OCI-LY3 (cell line): ENCODE measurements at regions not wholly inside any gene's neighbourhood (a gene's known extent, or its start where the extent isn't known, plus 50 kb on each side); places are given as distances from the start of the nearest gene placed in this dataset.

ENCODE experiments used
- H2AFZ ChIP-seq: fragments of 200-600, 300-600 bp; shearing (Covaris generic); 2 replicates; pipeline ENCODE4 v1.6.0; 2014; ENCODE audit warnings: antibody characterized with exemption, low read depth, low read length
- H3K27ac ChIP-seq: fragments of 200-600, 300-600 bp; sonication (generic); 2 replicates; pipeline ENCODE4 v1.5.1; 2014; ENCODE audit warnings: mild to moderate bottlenecking, low read length, moderate library complexity, mixed read lengths
- H3K27me3 ChIP-seq: fragments of 200-600, 300-600 bp; sonication (generic); 2 replicates; pipeline ENCODE4 v1.6.1; 2014; ENCODE audit warnings: low read depth, low read length, mixed read lengths
- H3K36me3 ChIP-seq: fragments of 200-600, 300-600 bp; sonication (generic); replicated peaks from 2 replicates; pipeline ENCODE3; 2014; ENCODE audit warnings: low read depth, low read length, mixed read lengths
- H3K4me1 ChIP-seq: fragments of 300-600, 200-600 bp; sonication (generic); 2 replicates; pipeline ENCODE4 v1.6.1; 2014; ENCODE audit warnings: low read length, mixed read lengths
- H3K4me2 ChIP-seq: fragments of 200-600, 300-600 bp; sonication (generic); 2 replicates; pipeline ENCODE4 v1.6.1; 2014; ENCODE audit warnings: low read length, mixed read lengths
- H3K4me3 ChIP-seq: fragments of 300-600, 200-600 bp; sonication (generic); 2 replicates; pipeline ENCODE4 v1.5.1; 2014; ENCODE audit warnings: antibody characterized with exemption, mild to moderate bottlenecking, low read length, moderate library complexity
- H3K79me2 ChIP-seq: fragments of 300-600, 200-600 bp; shearing (Covaris generic); 2 replicates; pipeline ENCODE4 v1.6.1; 2014; ENCODE audit warnings: mild to moderate bottlenecking, low read length, mixed read lengths
- H3K9ac ChIP-seq: fragments of 300-600, 200-600 bp; shearing (Covaris generic); 2 replicates; pipeline ENCODE4 v1.6.0; 2014; ENCODE audit warnings: mild to moderate bottlenecking, low read length, moderate library complexity
- H3K9me3 ChIP-seq: fragments of 200-600, 300-600 bp; shearing (Covaris generic); 2 replicates; pipeline ENCODE4 v1.6.1; 2014; ENCODE audit warnings: low read length, mixed read lengths; ENCODE audit not compliant: insufficient read depth
- H4K20me1 ChIP-seq: fragments of 200-600, 300-600 bp; sonication (generic); 2 replicates; pipeline ENCODE4 v1.6.1; 2016; ENCODE audit warnings: low read length, mixed read lengths; ENCODE audit not compliant: insufficient read depth
- CTCF ChIP-seq: fragments of 200-600, 300-600 bp; sonication (generic); IDR thresholded peaks from 2 replicates; pipeline ENCODE4 v1.5.1; 2014; ENCODE audit warnings: antibody characterized with exemption, low read length, low read depth
- EZH2phosphoT487 ChIP-seq: fragments of 200-600 bp; shearing (Covaris generic); IDR thresholded peaks from 2 replicates; pipeline ENCODE4 v1.6.1; 2018; ENCODE audit warnings: antibody characterized with exemption, mixed run types, low read depth

- Histone ChIP-seq H2AFZ (peak overlapping the region; percentile 38; the same call in 1 of the 2 replicates), H3K4me3 (no peak overlapping the region), H4K20me1 (no peaks in the 10 kb centered on the region), H3K4me1 (peaks cover 3% of the 10 kb centered on the region; the same call in 1 of the 2 replicates), H3K27ac (no peak overlapping the region), H3K4me2 (no peak overlapping the region), H3K79me2 (no peaks in the 10 kb centered on the region), H3K9me3 (no peaks in the 10 kb centered on the region; the same call in 1 of the 2 replicates), H3K36me3 (no peaks in the 10 kb centered on the region), H3K27me3 (no peaks in the 10 kb centered on the region), H3K9ac (no peak overlapping the region)
- TF ChIP-seq EZH2phosphoT487 (no peak), CTCF (no peak)
Measured at GRCh38 chr13:57063007-57063406, 77.7 kb upstream of the PRR20A start.

GRCh38 chr13:57073983-57074382, 66.7 kb upstream of the PRR20A start:
- no peak overlapping the region for H3K4me3 ChIP-seq
- no peak overlapping the region for H3K27ac ChIP-seq
- no peaks in the 10 kb centered on the region for H3K9me3 ChIP-seq
- no peaks in the 10 kb centered on the region for H3K79me2 ChIP-seq
- H3K36me3 ChIP-seq, result no peaks in the 10 kb centered on the region
- no peaks in the 10 kb centered on the region for H3K4me1 ChIP-seq
- no peak overlapping the region for H3K9ac ChIP-seq
- no peaks in the 10 kb centered on the region for H3K27me3 ChIP-seq
- H4K20me1 ChIP-seq, result no peaks in the 10 kb centered on the region
- H3K4me2 ChIP-seq, result no peak overlapping the region
- TF ChIP-seq EZH2phosphoT487 (no peak), CTCF (no peak)
- no peak overlapping the region for H2AFZ ChIP-seq

DNA sequence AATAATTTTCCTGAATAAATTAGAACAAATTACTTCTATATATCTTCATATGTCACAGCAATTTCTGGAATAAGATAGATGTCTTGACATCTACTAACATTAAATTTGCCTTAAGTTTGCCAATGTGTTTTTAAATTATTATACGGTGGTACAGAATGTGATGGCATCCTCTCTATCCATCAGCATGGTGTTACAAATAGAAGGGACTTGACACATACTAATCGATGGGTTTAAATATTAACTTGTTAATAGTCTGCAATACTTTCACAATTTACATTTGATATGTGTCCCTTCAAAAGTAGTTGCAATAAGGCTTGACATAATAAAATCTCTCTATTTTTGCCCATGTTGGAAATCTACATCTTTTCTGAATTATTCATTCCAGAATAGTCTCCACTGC, 65.1 kb upstream of the PRR20A start:
- no peaks in the 10 kb centered on the region for H3K36me3 ChIP-seq

GRCh38 chr13:57087006-57087405, 53.7 kb upstream of the PRR20A start:
- H3K9ac ChIP-seq, result no peak overlapping the region
- no peak overlapping the region for H3K27ac ChIP-seq
- H3K79me2 ChIP-seq, result no peaks in the 10 kb centered on the region
- TF ChIP-seq CTCF (no peak), EZH2phosphoT487 (no peak)
- no peaks in the 10 kb centered on the region for H4K20me1 ChIP-seq
- H3K4me2 ChIP-seq, result no peak overlapping the region
- H3K9me3 ChIP-seq, result no peaks in the 10 kb centered on the region
- H2AFZ ChIP-seq, result no peak overlapping the region
- H3K36me3 ChIP-seq, result no peaks in the 10 kb centered on the region
- no peaks in the 10 kb centered on the region for H3K4me1 ChIP-seq
- no peak overlapping the region for H3K4me3 ChIP-seq
- H3K27me3 ChIP-seq, result no peaks in the 10 kb centered on the region

More for the DNA sequence above, 65.1 kb upstream of the PRR20A start:
- H3K27ac ChIP-seq, result no peak overlapping the region
- TF ChIP-seq CTCF (no peak), EZH2phosphoT487 (no peak)
- H3K9me3 ChIP-seq, result no peaks in the 10 kb centered on the region
- no peaks in the 10 kb centered on the region for H3K4me1 ChIP-seq
- no peak overlapping the region for H3K4me3 ChIP-seq
- no peaks in the 10 kb centered on the region for H3K79me2 ChIP-seq
- H4K20me1 ChIP-seq, result no peaks in the 10 kb centered on the region
- no peak overlapping the region for H2AFZ ChIP-seq
- no peaks in the 10 kb centered on the region for H3K27me3 ChIP-seq
- H3K4me2 ChIP-seq, result no peak overlapping the region
- no peak overlapping the region for H3K9ac ChIP-seq
